IMR-90 (cell line): ENCODE measurements at regions not wholly inside any gene's neighbourhood (a gene's known extent, or its start where the extent isn't known, plus 50 kb on each side); places are given as distances from the start of the nearest gene placed in this dataset.

Experiments used
- ATAC-seq: fragments of 200-7000 bp; cut with Tn5 transposase; 2 replicates; pipeline ENCODE4 v1.9.1; 2020; ENCODE audit warnings: low read depth, mild to moderate bottlenecking, moderate library complexity
- BruUV-seq: library from RNA; stranded (reverse); fragments of 400-500 nt; replicated peaks from 2 replicates; lab custom pipeline; 2021; lab: Mats Ljungman, UMichigan
- CTCF ChIA-PET: fragments of 300-600 bp; formaldehyde crosslinking; extraction: SDS; loops from one replicate; lab custom pipeline; 2021; ENCODE audit warnings: antibody characterized with exemption; lab: Yijun Ruan, JAX
- POLR2A ChIA-PET: fragments of 300-600 bp; sonication (Branson Sonifier 250); formaldehyde crosslinking; loops from one replicate; lab custom pipeline; 2022; ENCODE audit warnings: antibody characterized with exemption; ENCODE audit not compliant: unreplicated experiment; lab: Charles Lee
- DNase-seq: peaks from one replicate; pipeline ENCODE4 v3.0.0; 2013
- H2AFZ ChIP-seq: replicated peaks from 2 replicates; pipeline ENCODE3; 2013; ENCODE audit warnings: low read length, mild to moderate bottlenecking; ENCODE audit not compliant: poor library complexity
- H2AK5ac ChIP-seq: 2 replicates; pipeline ENCODE4 v1.6.1; 2013; ENCODE audit warnings: low read depth, low read length, inconsistent platforms
- H2AK9ac ChIP-seq: replicated peaks from 2 replicates; pipeline ENCODE3; 2013; ENCODE audit warnings: mild to moderate bottlenecking, low read depth, low read length, moderate library complexity; ENCODE audit not compliant: poor library complexity
- H2BK120ac ChIP-seq: 2 replicates; pipeline ENCODE4 v1.6.1; 2013; ENCODE audit warnings: low read depth, low read length, inconsistent platforms
- H2BK15ac ChIP-seq: 3 replicates; pipeline ENCODE4 v1.6.1; 2013; ENCODE audit warnings: low read depth, low read length, inconsistent platforms
- H2BK20ac ChIP-seq: 2 replicates; pipeline ENCODE4 v1.6.1; 2013; ENCODE audit warnings: low read depth, mild to moderate bottlenecking, inconsistent platforms, low read length, moderate library complexity
- H2BK5ac ChIP-seq: 2 replicates; pipeline ENCODE4 v1.6.1; 2013; ENCODE audit warnings: mild to moderate bottlenecking, low read depth, low read length, inconsistent platforms; ENCODE audit not compliant: poor library complexity, severe bottlenecking
- H3K14ac ChIP-seq: replicated peaks from 2 replicates; pipeline ENCODE4 v1.6.1; 2013; ENCODE audit warnings: low read depth, low read length, inconsistent platforms
- H3K18ac ChIP-seq: 2 replicates; pipeline ENCODE4 v1.6.1; 2013; ENCODE audit warnings: low read depth, low read length, control low read depth
- H3K23ac ChIP-seq: 2 replicates; pipeline ENCODE4 v1.6.1; 2013; ENCODE audit warnings: low read depth, low read length, inconsistent platforms
- H3K27ac ChIP-seq: 2 replicates; pipeline ENCODE4 v1.5.1; 2013; ENCODE audit warnings: mild to moderate bottlenecking, control low read depth, low read length; ENCODE audit not compliant: insufficient read depth
- H3K27me3 ChIP-seq: 2 replicates; pipeline ENCODE4 v1.6.1; 2013; ENCODE audit warnings: low read length; ENCODE audit not compliant: control insufficient read depth, insufficient read depth
- H3K36me3 ChIP-seq: 2 replicates; pipeline ENCODE4 v1.6.1; 2013; ENCODE audit warnings: low read length, mixed read lengths; ENCODE audit not compliant: control insufficient read depth, insufficient read depth
- H3K4ac ChIP-seq: 2 replicates; pipeline ENCODE4 v1.6.1; 2013; ENCODE audit warnings: low read depth, low read length, inconsistent platforms
- H3K4me1 ChIP-seq: 2 replicates; pipeline ENCODE4 v1.6.1; 2013; ENCODE audit warnings: low read length, mixed read lengths; ENCODE audit not compliant: control insufficient read depth, insufficient read depth
- H3K4me2 ChIP-seq: 2 replicates; pipeline ENCODE4 v1.6.1; 2013; ENCODE audit warnings: low read depth, mild to moderate bottlenecking, control low read depth, low read length, moderate library complexity
- H3K4me3 ChIP-seq: 2 replicates; pipeline ENCODE4 v1.5.1; 2013; ENCODE audit warnings: low read depth, mild to moderate bottlenecking, control low read depth, low read length, moderate library complexity; ENCODE audit not compliant: insufficient read depth
- H3K56ac ChIP-seq: 2 replicates; pipeline ENCODE4 v1.6.1; 2013; ENCODE audit warnings: low read length, inconsistent platforms; ENCODE audit not compliant: insufficient read depth; ENCODE audit errors: extremely low read depth
- H3K79me1 ChIP-seq, 2 experiments: 2 replicates each; pipeline ENCODE4 v1.6.1; 2013; ENCODE audit warnings: low read length in 2 of 2, inconsistent platforms in 1 of 2, low read depth in 1 of 2
- H3K9ac ChIP-seq: 2 replicates; pipeline ENCODE4 v1.6.1; 2013; ENCODE audit warnings: low read depth, low read length, control low read depth
- H3K9me1 ChIP-seq: 2 replicates; pipeline ENCODE4 v1.6.1; 2013; ENCODE audit warnings: low read length, inconsistent platforms; ENCODE audit not compliant: insufficient read depth
- H3K9me3 ChIP-seq: 2 replicates; pipeline ENCODE4 v1.6.1; 2013; ENCODE audit warnings: low read length; ENCODE audit not compliant: control insufficient read depth, insufficient read depth
- H4K20me1 ChIP-seq: 2 replicates; pipeline ENCODE4 v1.6.1; 2013; ENCODE audit warnings: low read length, inconsistent platforms; ENCODE audit not compliant: insufficient read depth
- H4K5ac ChIP-seq: 2 replicates; pipeline ENCODE4 v1.6.1; 2013; ENCODE audit warnings: mild to moderate bottlenecking, low read depth, low read length, control low read depth
- H4K8ac ChIP-seq, 2 experiments: 2 replicates each; pipeline ENCODE4 v1.6.1; 2013; ENCODE audit warnings: low read depth in 2 of 2, low read length in 2 of 2, control low read depth in 1 of 2, inconsistent platforms in 1 of 2
- H4K91ac ChIP-seq: 2 replicates; pipeline ENCODE4 v1.6.1; 2013; ENCODE audit warnings: low read depth, low read length, inconsistent platforms; ENCODE audit not compliant: insufficient read depth
- BHLHE40 ChIP-seq: fragments of 150-350 bp; IDR thresholded peaks from 2 replicates; pipeline ENCODE4 v1.6.1; 2016; ENCODE audit warnings: mild to moderate bottlenecking, low read depth, low read length
- MXI1 ChIP-seq: IDR thresholded peaks from 2 replicates; pipeline ENCODE4 v1.6.1; 2012; ENCODE audit warnings: low read depth, mild to moderate bottlenecking, low read length, moderate library complexity, borderline replicate concordance
- RAD21 ChIP-seq: IDR thresholded peaks from 2 replicates; pipeline ENCODE4 v1.6.1; 2012; ENCODE audit warnings: low read length, improper control_type of control experiment
- RCOR1 ChIP-seq: IDR thresholded peaks from 2 replicates; pipeline ENCODE4 v1.6.1; 2012; ENCODE audit warnings: mild to moderate bottlenecking, low read length, improper control_type of control experiment; ENCODE audit not compliant: insufficient replicate concordance
- WGBS, 2 experiments: methylation state at CpG; one replicate each; pipeline versions ENCODE4 v1.1.5 to v1.1.7; 2013; ENCODE audit warnings: missing lambda C conversion rate in 2 of 2; ENCODE audit not compliant: insufficient read length in 1 of 2; ENCODE audit errors: extremely low coverage in 2 of 2; 5-methylcytosine and 5-hydroxymethylcytosine counted together
- dilution Hi-C: fragments of 300-500 bp; cut with HindIII; formaldehyde crosslinking; loops from one replicate; pipeline ENCODE4 v1.14.3; 2018; ENCODE audit warnings: low sequenced_read_pairs; ENCODE audit not compliant: unreplicated experiment
- in situ Hi-C: fragments of 300-500 bp; cut with MboI; formaldehyde crosslinking; loops from 3 replicates; pipeline ENCODE4 v1.14.3; 2019; ENCODE audit warnings: low sequenced_read_pairs, inconsistent platforms, mixed read lengths
- intact Hi-C: fragments of 100-400 bp; cut with micrococcal nuclease; formaldehyde crosslinking; loops from 2 replicates; pipeline ENCODE4 v1.10.0; 2022
- TF ChIP-seq, protein P1 (sequence below): fragments of 150-350 bp; IDR thresholded peaks from 2 replicates; pipeline ENCODE4 v1.6.1; 2017; ENCODE audit warnings: mild to moderate bottlenecking, antibody characterized with exemption, low read length, low read depth

GRCh38 chr2:142398212-142398611, 267.4 kb upstream of the LRP1B start:
- no peaks in the 10 kb centered on the region for H3K9me1 ChIP-seq
- no peak overlapping the region for H3K27ac ChIP-seq
- no peak overlapping the region for H3K18ac ChIP-seq
- no peak overlapping the region for H4K91ac ChIP-seq
- no peak overlapping the region for H2BK15ac ChIP-seq
- ChIA-PET CTCF (no interaction called here), POLR2A (no interaction called here)
- TF ChIP-seq RCOR1 = no peak
- TF ChIP-seq, protein P1, sequence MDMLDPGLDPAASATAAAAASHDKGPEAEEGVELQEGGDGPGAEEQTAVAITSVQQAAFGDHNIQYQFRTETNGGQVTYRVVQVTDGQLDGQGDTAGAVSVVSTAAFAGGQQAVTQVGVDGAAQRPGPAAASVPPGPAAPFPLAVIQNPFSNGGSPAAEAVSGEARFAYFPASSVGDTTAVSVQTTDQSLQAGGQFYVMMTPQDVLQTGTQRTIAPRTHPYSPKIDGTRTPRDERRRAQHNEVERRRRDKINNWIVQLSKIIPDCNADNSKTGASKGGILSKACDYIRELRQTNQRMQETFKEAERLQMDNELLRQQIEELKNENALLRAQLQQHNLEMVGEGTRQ = no peak
- no peak for TF ChIP-seq BHLHE40
- TF ChIP-seq MXI1 = no peak
- TF ChIP-seq RAD21 = no peak
- no peak overlapping the region for H3K23ac ChIP-seq
- H3K4me3 ChIP-seq = no peak overlapping the region
- no peak overlapping the region for H4K5ac ChIP-seq
- intact Hi-C loops = no loop called here
- H2AK9ac ChIP-seq = no peak overlapping the region
- no peak overlapping the region for H2BK5ac ChIP-seq
- no peak overlapping the region for H3K14ac ChIP-seq
- H3K9me3 ChIP-seq = peaks cover 11% of the 10 kb centered on the region; the same call in 1 of the 2 replicates
- BruUV-seq = no TSS peak
- no peak overlapping the region for H2BK120ac ChIP-seq
- H4K20me1 ChIP-seq = no peaks in the 10 kb centered on the region
- H3K9ac ChIP-seq = no peak overlapping the region
- no peaks in the 10 kb centered on the region for H3K36me3 ChIP-seq
- dilution Hi-C loops = no loop called here
- ATAC-seq (no peak), DNase-seq (no peak)
- no peak overlapping the region for H3K56ac ChIP-seq
- no peak overlapping the region for H4K8ac ChIP-seq
- in situ Hi-C loops = no loop called here
- H3K27me3 ChIP-seq = no peaks in the 10 kb centered on the region
- H2BK20ac ChIP-seq = no peak overlapping the region
- H3K79me1 ChIP-seq = no peaks in the 10 kb centered on the region
- WGBS, 2 experiments = no CpG with 5 or more reads among the region's 1 CpG
- H3K4ac ChIP-seq = no peak overlapping the region
- H3K4me1 ChIP-seq = no peaks in the 10 kb centered on the region
- H3K4me2 ChIP-seq = no peak overlapping the region
- no peak overlapping the region for H2AK5ac ChIP-seq
- H2AFZ ChIP-seq = no peak overlapping the region
